ENCODE measurements at regions not wholly inside any gene's neighbourhood (a gene's known extent, or its start where the extent isn't known, plus 50 kb on each side); places are given as distances from the start of the nearest gene placed in this dataset.

- TF ChIP-seq, protein P1, sequence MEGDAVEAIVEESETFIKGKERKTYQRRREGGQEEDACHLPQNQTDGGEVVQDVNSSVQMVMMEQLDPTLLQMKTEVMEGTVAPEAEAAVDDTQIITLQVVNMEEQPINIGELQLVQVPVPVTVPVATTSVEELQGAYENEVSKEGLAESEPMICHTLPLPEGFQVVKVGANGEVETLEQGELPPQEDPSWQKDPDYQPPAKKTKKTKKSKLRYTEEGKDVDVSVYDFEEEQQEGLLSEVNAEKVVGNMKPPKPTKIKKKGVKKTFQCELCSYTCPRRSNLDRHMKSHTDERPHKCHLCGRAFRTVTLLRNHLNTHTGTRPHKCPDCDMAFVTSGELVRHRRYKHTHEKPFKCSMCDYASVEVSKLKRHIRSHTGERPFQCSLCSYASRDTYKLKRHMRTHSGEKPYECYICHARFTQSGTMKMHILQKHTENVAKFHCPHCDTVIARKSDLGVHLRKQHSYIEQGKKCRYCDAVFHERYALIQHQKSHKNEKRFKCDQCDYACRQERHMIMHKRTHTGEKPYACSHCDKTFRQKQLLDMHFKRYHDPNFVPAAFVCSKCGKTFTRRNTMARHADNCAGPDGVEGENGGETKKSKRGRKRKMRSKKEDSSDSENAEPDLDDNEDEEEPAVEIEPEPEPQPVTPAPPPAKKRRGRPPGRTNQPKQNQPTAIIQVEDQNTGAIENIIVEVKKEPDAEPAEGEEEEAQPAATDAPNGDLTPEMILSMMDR (IDR thresholded peaks at IDR 0.05; ENCODE audit: poor library complexity): no peak
- TF ChIP-seq EZH2 (IDR thresholded peaks at IDR 0.05; ENCODE audit: borderline replicate concordance): no peak
These were observed 170.3 kb downstream of the MARCHF11 start for GRCh38 chr5:16009256-16009655.

Measured in hepatocyte (in vitro differentiated cells).